WTC11 (cell line): ENCODE measurements at regions not wholly inside any gene's neighbourhood (a gene's known extent, or its start where the extent isn't known, plus 50 kb on each side); places are given as distances from the start of the nearest gene placed in this dataset.
A peak's percentile ranks its signal among the peaks of the same experiment; 100 is the strongest.

ENCODE experiments used
- ATAC-seq: fragments of 200-7000 bp; cut with Tn5 transposase; 2 replicates; pipeline ENCODE4 v1.10.0; 2021; ENCODE audit warnings: mild to moderate bottlenecking, moderate library complexity
- CTCF ChIA-PET: fragments of 300-600 bp; sonication (Branson Sonifier 250); formaldehyde crosslinking; loops from one replicate; lab custom pipeline; 2021; ENCODE audit warnings: antibody characterized with exemption; lab: Charles Lee
- POLR2A ChIA-PET: fragments of 350-600 bp; sonication (Branson Sonifier 250); formaldehyde crosslinking; loops from one replicate; lab custom pipeline; 2021; ENCODE audit warnings: antibody characterized with exemption; lab: Charles Lee
- DNase-seq: peaks from one replicate; pipeline ENCODE4 v3.0.0; 2021; ENCODE audit warnings: low spot score
- H3K27ac Mint-ChIP-seq: 2 replicates; pipeline ENCODE4 v1.8.0; 2021; ENCODE audit warnings: mixed read lengths
- H3K27me3 Mint-ChIP-seq: 2 replicates; pipeline ENCODE4 v1.8.0; 2021; ENCODE audit warnings: low read depth, mild to moderate bottlenecking, moderate library complexity, mixed read lengths
- H3K36me3 Mint-ChIP-seq: 2 replicates; pipeline ENCODE4 v1.8.0; 2021; ENCODE audit warnings: mixed read lengths
- H3K4me1 Mint-ChIP-seq: 2 replicates; pipeline ENCODE4 v1.8.0; 2022; ENCODE audit warnings: mixed read lengths
- H3K4me3 Mint-ChIP-seq: 2 replicates; pipeline ENCODE4 v1.8.0; 2021; ENCODE audit warnings: mild to moderate bottlenecking, moderate library complexity, mixed read lengths
- H3K9me3 Mint-ChIP-seq: 2 replicates; pipeline ENCODE4 v1.8.0; 2021; ENCODE audit warnings: mixed read lengths
- CREB1 ChIP-seq: sonication (generic); formaldehyde crosslinking; IDR thresholded peaks from 2 replicates; pipeline ENCODE4 v1.8.0; 2023; ENCODE audit warnings: mild to moderate bottlenecking, missing genetic modification reagents
- ELF4 ChIP-seq: sonication (generic); formaldehyde crosslinking; IDR thresholded peaks from 2 replicates; pipeline ENCODE4 v1.8.1; 2022; ENCODE audit warnings: low read depth, mild to moderate bottlenecking, moderate library complexity, missing genetic modification reagents
- GABPB1 ChIP-seq: sonication (generic); formaldehyde crosslinking; IDR thresholded peaks from 2 replicates; pipeline ENCODE4 v1.8.1; 2023; ENCODE audit warnings: mild to moderate bottlenecking, missing genetic modification reagents
- HMGA2 ChIP-seq: fragments of 250-450 bp; sonication (Bioruptor Pico); IDR thresholded peaks from 2 replicates; pipeline ENCODE4 v1.4.0; 2021; ENCODE audit warnings: mild to moderate bottlenecking, moderate library complexity
- IRF2 ChIP-seq: sonication (generic); formaldehyde crosslinking; IDR thresholded peaks from 2 replicates; pipeline ENCODE4 v1.8.0; 2022; ENCODE audit warnings: low read depth, missing genetic modification reagents, borderline replicate concordance
- NFATC4 ChIP-seq: fragments of 250-450 bp; sonication (Bioruptor Pico); IDR thresholded peaks from 2 replicates; pipeline ENCODE4 v1.9.0; 2021; ENCODE audit warnings: mild to moderate bottlenecking
- NFE2L1 ChIP-seq: sonication (generic); formaldehyde crosslinking; IDR thresholded peaks from 2 replicates; pipeline ENCODE4 v1.8.1; 2023; ENCODE audit warnings: missing genetic modification reagents
- NR1H2 ChIP-seq: sonication (generic); formaldehyde crosslinking; IDR thresholded peaks from 2 replicates; pipeline ENCODE4 v1.9.0; 2021; ENCODE audit warnings: mild to moderate bottlenecking, moderate library complexity, missing genetic modification reagents
- OVOL2 ChIP-seq: fragments of 250-450 bp; sonication (Bioruptor Pico); IDR thresholded peaks from 2 replicates; pipeline ENCODE4 v1.9.0; 2021; ENCODE audit warnings: mild to moderate bottlenecking, borderline replicate concordance
- SMAD3 ChIP-seq: sonication (generic); formaldehyde crosslinking; IDR thresholded peaks from 2 replicates; pipeline ENCODE4 v1.8.0; 2022; ENCODE audit warnings: missing genetic modification reagents, mild to moderate bottlenecking, borderline replicate concordance
- SP1 ChIP-seq: sonication (generic); formaldehyde crosslinking; conservative IDR thresholded peaks from 2 replicates; pipeline ENCODE4 v1.8.1; 2022; ENCODE audit warnings: missing genetic modification reagents
- ZNF232 ChIP-seq: sonication (generic); formaldehyde crosslinking; IDR thresholded peaks from 2 replicates; pipeline ENCODE4 v1.8.0; 2022; ENCODE audit warnings: mild to moderate bottlenecking, missing genetic modification reagents
- ZNF263 ChIP-seq: sonication (generic); formaldehyde crosslinking; IDR thresholded peaks from 2 replicates; pipeline ENCODE4 v1.8.1; 2022; ENCODE audit warnings: low read depth, mild to moderate bottlenecking, moderate library complexity, missing genetic modification reagents
- ZNF396 ChIP-seq: fragments of 250-450 bp; sonication (Bioruptor Pico); IDR thresholded peaks from 2 replicates; pipeline ENCODE4 v1.8.0; 2021; ENCODE audit warnings: mild to moderate bottlenecking, moderate library complexity, borderline replicate concordance
- TF ChIP-seq, protein P1 (sequence below): sonication (generic); formaldehyde crosslinking; IDR thresholded peaks from 2 replicates; pipeline ENCODE4 v1.8.1; 2023; ENCODE audit warnings: mild to moderate bottlenecking, moderate library complexity, missing genetic modification reagents
- TF ChIP-seq, protein P2 (sequence below): fragments of 250-450 bp; sonication (Bioruptor Pico); IDR thresholded peaks from 2 replicates; pipeline ENCODE4 v1.9.0; 2021; ENCODE audit warnings: mild to moderate bottlenecking
- TF ChIP-seq, protein P3 (sequence below): sonication (generic); formaldehyde crosslinking; conservative IDR thresholded peaks from 2 replicates; pipeline ENCODE4 v1.8.1; 2023; ENCODE audit warnings: mild to moderate bottlenecking, low read depth, missing genetic modification reagents, moderate library complexity
- TF ChIP-seq, protein P4 (sequence below): fragments of 250-450 bp; sonication (Bioruptor Pico); IDR thresholded peaks from 2 replicates; pipeline ENCODE4 v2.1.2; 2022; ENCODE audit warnings: mild to moderate bottlenecking, moderate library complexity
- TF ChIP-seq, protein P5 (sequence below): sonication (generic); formaldehyde crosslinking; IDR thresholded peaks from 2 replicates; pipeline ENCODE4 v1.8.1; 2022; ENCODE audit warnings: low read depth, mild to moderate bottlenecking, moderate library complexity, missing genetic modification reagents, borderline replicate concordance
- TF ChIP-seq, protein P6 (sequence below): sonication (generic); formaldehyde crosslinking; IDR thresholded peaks from 2 replicates; pipeline ENCODE4 v1.8.0; 2022; ENCODE audit warnings: mild to moderate bottlenecking, missing genetic modification reagents
- TF ChIP-seq, protein P7 (sequence below): sonication (generic); formaldehyde crosslinking; IDR thresholded peaks from 2 replicates; pipeline ENCODE4 v1.8.1; 2023; ENCODE audit warnings: mild to moderate bottlenecking, missing genetic modification reagents

DNA sequence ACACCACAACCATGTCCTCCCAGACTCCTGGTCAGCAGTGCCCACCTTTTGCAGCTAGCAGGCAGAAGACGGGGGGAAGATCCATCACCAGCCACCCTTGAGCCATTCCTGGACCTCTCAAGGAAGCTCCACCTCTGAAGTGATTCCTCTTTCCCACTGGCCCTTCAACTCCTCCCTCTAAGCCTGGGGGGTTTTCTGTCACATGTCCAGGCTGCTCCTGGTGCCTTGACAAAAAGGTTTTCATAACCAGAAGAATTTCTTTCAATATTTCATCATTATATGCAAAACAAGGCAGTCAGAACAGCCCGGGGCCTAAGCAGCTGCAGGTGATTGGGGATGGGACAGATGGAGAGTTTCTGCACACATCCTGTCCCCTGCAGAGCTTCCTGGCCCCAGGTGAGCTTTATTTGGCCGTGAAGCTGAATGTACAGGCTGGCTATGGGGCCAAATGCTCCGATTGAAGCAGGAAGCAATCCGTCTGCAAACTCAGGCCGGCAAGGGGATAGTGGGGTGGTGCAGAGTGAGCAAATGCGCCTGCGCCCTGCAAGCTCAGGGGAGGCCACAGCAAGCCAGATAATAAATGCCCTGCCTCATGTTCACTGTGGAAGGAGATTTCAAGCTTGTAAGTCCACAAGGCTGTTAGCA lies 173.5 kb downstream of the C5orf15 start:
- Mint-ChIP-seq H3K4me1 (peaks cover 16% of the 10 kb centered on the region), H3K9me3 (no peaks in the 10 kb centered on the region), H3K36me3 (no peaks in the 10 kb centered on the region), H3K27ac (no peak overlapping the region), H3K4me3 (no peak overlapping the region), H3K27me3 (peaks cover 7% of the 10 kb centered on the region; the same call in 1 of the 2 replicates)
- peak; percentile 53; the same call in 1 of the 2 replicates for ATAC-seq
- DNase-seq, result no peak
- TF ChIP-seq, protein P1, sequence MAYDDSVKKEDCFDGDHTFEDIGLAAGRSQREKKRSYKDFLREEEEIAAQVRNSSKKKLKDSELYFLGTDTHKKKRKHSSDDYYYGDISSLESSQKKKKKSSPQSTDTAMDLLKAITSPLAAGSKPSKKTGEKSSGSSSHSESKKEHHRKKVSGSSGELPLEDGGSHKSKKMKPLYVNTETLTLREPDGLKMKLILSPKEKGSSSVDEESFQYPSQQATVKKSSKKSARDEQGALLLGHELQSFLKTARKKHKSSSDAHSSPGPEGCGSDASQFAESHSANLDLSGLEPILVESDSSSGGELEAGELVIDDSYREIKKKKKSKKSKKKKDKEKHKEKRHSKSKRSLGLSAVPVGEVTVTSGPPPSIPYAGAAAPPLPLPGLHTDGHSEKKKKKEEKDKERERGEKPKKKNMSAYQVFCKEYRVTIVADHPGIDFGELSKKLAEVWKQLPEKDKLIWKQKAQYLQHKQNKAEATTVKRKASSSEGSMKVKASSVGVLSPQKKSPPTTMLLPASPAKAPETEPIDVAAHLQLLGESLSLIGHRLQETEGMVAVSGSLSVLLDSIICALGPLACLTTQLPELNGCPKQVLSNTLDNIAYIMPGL (CRISPR knock-in tag), result no peak
- TF ChIP-seq, protein P2, sequence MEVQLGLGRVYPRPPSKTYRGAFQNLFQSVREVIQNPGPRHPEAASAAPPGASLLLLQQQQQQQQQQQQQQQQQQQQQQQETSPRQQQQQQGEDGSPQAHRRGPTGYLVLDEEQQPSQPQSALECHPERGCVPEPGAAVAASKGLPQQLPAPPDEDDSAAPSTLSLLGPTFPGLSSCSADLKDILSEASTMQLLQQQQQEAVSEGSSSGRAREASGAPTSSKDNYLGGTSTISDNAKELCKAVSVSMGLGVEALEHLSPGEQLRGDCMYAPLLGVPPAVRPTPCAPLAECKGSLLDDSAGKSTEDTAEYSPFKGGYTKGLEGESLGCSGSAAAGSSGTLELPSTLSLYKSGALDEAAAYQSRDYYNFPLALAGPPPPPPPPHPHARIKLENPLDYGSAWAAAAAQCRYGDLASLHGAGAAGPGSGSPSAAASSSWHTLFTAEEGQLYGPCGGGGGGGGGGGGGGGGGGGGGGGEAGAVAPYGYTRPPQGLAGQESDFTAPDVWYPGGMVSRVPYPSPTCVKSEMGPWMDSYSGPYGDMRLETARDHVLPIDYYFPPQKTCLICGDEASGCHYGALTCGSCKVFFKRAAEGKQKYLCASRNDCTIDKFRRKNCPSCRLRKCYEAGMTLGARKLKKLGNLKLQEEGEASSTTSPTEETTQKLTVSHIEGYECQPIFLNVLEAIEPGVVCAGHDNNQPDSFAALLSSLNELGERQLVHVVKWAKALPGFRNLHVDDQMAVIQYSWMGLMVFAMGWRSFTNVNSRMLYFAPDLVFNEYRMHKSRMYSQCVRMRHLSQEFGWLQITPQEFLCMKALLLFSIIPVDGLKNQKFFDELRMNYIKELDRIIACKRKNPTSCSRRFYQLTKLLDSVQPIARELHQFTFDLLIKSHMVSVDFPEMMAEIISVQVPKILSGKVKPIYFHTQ (CRISPR knock-in tag), result no peak
- TF ChIP-seq HMGA2 (no peak), GABPB1 (CRISPR knock-in tag) (no peak), NR1H2 (CRISPR knock-in tag) (no peak), OVOL2 (CRISPR knock-in tag) (no peak), IRF2 (CRISPR knock-in tag) (no peak), ZNF396 (no peak), ZNF232 (CRISPR knock-in tag) (no peak)
- TF ChIP-seq, protein P3, sequence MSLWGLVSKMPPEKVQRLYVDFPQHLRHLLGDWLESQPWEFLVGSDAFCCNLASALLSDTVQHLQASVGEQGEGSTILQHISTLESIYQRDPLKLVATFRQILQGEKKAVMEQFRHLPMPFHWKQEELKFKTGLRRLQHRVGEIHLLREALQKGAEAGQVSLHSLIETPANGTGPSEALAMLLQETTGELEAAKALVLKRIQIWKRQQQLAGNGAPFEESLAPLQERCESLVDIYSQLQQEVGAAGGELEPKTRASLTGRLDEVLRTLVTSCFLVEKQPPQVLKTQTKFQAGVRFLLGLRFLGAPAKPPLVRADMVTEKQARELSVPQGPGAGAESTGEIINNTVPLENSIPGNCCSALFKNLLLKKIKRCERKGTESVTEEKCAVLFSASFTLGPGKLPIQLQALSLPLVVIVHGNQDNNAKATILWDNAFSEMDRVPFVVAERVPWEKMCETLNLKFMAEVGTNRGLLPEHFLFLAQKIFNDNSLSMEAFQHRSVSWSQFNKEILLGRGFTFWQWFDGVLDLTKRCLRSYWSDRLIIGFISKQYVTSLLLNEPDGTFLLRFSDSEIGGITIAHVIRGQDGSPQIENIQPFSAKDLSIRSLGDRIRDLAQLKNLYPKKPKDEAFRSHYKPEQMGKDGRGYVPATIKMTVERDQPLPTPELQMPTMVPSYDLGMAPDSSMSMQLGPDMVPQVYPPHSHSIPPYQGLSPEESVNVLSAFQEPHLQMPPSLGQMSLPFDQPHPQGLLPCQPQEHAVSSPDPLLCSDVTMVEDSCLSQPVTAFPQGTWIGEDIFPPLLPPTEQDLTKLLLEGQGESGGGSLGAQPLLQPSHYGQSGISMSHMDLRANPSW (CRISPR knock-in tag), result no peak
- TF ChIP-seq, protein P4, sequence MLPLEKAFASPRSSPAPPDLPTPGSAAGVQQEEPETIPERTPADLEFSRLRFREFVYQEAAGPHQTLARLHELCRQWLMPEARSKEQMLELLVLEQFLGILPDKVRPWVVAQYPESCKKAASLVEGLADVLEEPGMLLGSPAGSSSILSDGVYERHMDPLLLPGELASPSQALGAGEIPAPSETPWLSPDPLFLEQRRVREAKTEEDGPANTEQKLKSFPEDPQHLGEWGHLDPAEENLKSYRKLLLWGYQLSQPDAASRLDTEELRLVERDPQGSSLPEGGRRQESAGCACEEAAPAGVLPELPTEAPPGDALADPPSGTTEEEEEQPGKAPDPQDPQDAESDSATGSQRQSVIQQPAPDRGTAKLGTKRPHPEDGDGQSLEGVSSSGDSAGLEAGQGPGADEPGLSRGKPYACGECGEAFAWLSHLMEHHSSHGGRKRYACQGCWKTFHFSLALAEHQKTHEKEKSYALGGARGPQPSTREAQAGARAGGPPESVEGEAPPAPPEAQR (CRISPR knock-in tag), result no peak
- TF ChIP-seq, protein P5, sequence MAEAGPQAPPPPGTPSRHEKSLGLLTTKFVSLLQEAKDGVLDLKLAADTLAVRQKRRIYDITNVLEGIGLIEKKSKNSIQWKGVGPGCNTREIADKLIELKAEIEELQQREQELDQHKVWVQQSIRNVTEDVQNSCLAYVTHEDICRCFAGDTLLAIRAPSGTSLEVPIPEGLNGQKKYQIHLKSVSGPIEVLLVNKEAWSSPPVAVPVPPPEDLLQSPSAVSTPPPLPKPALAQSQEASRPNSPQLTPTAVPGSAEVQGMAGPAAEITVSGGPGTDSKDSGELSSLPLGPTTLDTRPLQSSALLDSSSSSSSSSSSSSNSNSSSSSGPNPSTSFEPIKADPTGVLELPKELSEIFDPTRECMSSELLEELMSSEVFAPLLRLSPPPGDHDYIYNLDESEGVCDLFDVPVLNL (CRISPR knock-in tag), result no peak
- ChIA-PET CTCF (interaction anchor here (0.6 to 1.2 kb wide), 4 partner anchors 10 to 310 kb away, joined by 3 to 6 read pairs (median 4); no protein-coding TSS in a partner anchor), POLR2A (no interaction called here)

DNA sequence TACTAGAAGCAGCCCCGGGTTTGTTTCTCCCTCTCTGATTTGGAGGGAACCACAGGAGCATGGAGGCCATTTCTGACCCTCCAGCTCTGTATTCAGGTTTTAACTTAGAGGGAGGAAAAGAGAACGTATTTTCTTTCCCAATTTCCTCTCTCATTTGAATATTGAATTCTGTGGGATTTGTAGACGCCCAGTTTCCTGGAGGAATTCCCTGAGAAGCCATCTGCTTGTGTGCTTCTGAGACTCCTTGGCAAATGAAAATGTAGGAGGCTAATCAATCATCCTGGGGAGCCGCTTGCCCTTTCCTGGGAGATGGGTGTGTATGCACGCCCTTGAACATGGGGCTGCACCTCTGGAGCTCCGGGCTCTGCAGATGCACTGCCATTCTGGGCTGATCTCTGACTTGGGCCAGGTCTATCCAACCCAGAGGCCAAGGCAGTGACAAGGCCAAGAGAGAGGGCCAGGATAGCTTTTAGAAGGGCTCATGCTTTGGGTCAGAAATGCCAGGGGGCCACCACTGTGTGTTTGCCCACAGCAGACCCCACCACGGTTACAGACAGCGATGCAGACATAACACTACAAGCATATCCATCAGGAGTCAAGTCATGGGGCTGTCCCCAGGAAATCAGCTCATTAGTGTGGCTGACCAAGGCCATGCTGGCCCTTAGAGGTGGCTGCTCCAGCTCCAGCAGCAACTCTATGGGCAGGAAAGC lies 174.5 kb downstream of the C5orf15 start:
- ChIA-PET POLR2A (no interaction called here), CTCF (no interaction called here)
- no peak for ATAC-seq
- peaks cover 23% of the 10 kb centered on the region for H3K4me1 Mint-ChIP-seq
- no peak overlapping the region for H3K27ac Mint-ChIP-seq
- no peak for DNase-seq
- no peak overlapping the region for H3K4me3 Mint-ChIP-seq
- no peaks in the 10 kb centered on the region for H3K9me3 Mint-ChIP-seq
- no peaks in the 10 kb centered on the region for H3K36me3 Mint-ChIP-seq
- peaks cover 9% of the 10 kb centered on the region; the same call in 1 of the 2 replicates for H3K27me3 Mint-ChIP-seq
- no peak for TF ChIP-seq CREB1 (CRISPR knock-in tag)
- TF ChIP-seq SP1 (CRISPR knock-in tag), result no peak
- TF ChIP-seq OVOL2 (CRISPR knock-in tag), result no peak
- TF ChIP-seq ELF4 (CRISPR knock-in tag), result no peak
- no peak for TF ChIP-seq NFE2L1 (CRISPR knock-in tag)
- TF ChIP-seq NFATC4 (CRISPR knock-in tag), result no peak
- TF ChIP-seq, protein P6, sequence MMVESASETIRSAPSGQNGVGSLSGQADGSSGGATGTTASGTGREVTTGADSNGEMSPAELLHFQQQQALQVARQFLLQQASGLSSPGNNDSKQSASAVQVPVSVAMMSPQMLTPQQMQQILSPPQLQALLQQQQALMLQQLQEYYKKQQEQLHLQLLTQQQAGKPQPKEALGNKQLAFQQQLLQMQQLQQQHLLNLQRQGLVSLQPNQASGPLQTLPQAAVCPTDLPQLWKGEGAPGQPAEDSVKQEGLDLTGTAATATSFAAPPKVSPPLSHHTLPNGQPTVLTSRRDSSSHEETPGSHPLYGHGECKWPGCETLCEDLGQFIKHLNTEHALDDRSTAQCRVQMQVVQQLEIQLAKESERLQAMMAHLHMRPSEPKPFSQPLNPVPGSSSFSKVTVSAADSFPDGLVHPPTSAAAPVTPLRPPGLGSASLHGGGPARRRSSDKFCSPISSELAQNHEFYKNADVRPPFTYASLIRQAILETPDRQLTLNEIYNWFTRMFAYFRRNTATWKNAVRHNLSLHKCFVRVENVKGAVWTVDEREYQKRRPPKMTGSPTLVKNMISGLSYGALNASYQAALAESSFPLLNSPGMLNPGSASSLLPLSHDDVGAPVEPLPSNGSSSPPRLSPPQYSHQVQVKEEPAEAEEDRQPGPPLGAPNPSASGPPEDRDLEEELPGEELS, result no peak
- TF ChIP-seq, protein P7, sequence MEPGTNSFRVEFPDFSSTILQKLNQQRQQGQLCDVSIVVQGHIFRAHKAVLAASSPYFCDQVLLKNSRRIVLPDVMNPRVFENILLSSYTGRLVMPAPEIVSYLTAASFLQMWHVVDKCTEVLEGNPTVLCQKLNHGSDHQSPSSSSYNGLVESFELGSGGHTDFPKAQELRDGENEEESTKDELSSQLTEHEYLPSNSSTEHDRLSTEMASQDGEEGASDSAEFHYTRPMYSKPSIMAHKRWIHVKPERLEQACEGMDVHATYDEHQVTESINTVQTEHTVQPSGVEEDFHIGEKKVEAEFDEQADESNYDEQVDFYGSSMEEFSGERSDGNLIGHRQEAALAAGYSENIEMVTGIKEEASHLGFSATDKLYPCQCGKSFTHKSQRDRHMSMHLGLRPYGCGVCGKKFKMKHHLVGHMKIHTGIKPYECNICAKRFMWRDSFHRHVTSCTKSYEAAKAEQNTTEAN (CRISPR knock-in tag), result no peak
- no peak for TF ChIP-seq SMAD3 (CRISPR knock-in tag)
- no peak for TF ChIP-seq ZNF263 (CRISPR knock-in tag)
